Brain microvascular endothelial cell (primary cell): ENCODE measurements at regions not wholly inside any gene's neighbourhood (a gene's known extent, or its start where the extent isn't known, plus 50 kb on each side); places are given as distances from the start of the nearest gene placed in this dataset.
"Not testable (repeated sequence)": the region's sequence is repeated elsewhere in the genome, so short reads cannot be mapped to it uniquely, and the experiment has no call there.

ENCODE experiments used
- DNase-seq: peaks from one replicate; pipeline ENCODE4 v3.0.0-alpha.2; 2020
- H3K27ac ChIP-seq: fragments of 250-450 bp; sonication (Bioruptor Pico); 2 replicates; pipeline ENCODE4 v1.5.1; 2020; ENCODE audit warnings: mild to moderate bottlenecking, moderate library complexity
- H3K27me3 ChIP-seq: fragments of 250-450 bp; sonication (Bioruptor Pico); replicated peaks from 2 replicates; pipeline ENCODE4 v1.5.1; 2020; ENCODE audit warnings: mild to moderate bottlenecking
- H3K36me3 ChIP-seq: fragments of 250-450 bp; sonication (Bioruptor Pico); replicated peaks from 2 replicates; pipeline ENCODE4 v1.5.1; 2020; ENCODE audit warnings: mild to moderate bottlenecking
- H3K4me3 ChIP-seq: 2 replicates; pipeline ENCODE4 v1.5.1; 2011; ENCODE audit warnings: low read depth, mild to moderate bottlenecking, control low read depth, low read length, moderate library complexity
- CTCF ChIP-seq: IDR thresholded peaks from 2 replicates; pipeline ENCODE4 v1.5.1; 2011; ENCODE audit warnings: low read depth, mild to moderate bottlenecking, moderate library complexity, low read length, control low read depth, inconsistent platforms; ENCODE audit errors: missing control alignments
- in situ Hi-C: cut with HindIII; loops from 2 replicates; pipeline ENCODE4 v1.10.0; 2017; ENCODE audit warnings: low sequenced_read_pairs, low pct_ligation_motif_present

DNA sequence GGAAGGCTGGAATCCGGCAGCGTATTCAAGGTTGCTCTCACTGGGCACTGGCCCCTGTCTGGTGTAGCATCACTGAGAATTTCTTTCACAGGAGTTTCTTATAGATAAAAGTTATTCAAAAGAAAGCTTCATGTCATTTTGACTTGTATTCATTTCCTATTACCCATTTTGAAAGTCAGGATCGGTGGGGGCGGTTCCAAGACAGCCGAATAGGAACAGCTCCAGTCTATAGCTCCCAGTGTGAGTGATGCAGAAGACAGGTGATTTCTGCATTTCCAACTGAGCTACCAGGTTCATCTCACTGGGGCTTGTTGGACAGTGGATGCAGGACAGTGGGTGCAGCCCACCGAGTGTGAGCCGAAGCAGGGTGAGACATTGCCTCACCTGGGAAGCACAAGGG is 51.5 kb upstream of the CDC42EP3 start:
- in situ Hi-C loops, H3K27ac ChIP-seq, H3K36me3 ChIP-seq, DNase-seq, H3K4me3 ChIP-seq, H3K27me3 ChIP-seq: not testable (repeated sequence)

GRCh38 chr2:37730037-37730818 is 58.8 kb upstream of the CDC42EP3 start:
- Histone ChIP-seq H3K27ac (no peak overlapping the region), H3K4me3 (no peak overlapping the region), H3K27me3 (no peaks in the 10 kb centered on the region), H3K36me3 (no peaks in the 10 kb centered on the region)
- in situ Hi-C loops: no loop called here
- no peak for DNase-seq
- no peak for TF ChIP-seq CTCF

DNA sequence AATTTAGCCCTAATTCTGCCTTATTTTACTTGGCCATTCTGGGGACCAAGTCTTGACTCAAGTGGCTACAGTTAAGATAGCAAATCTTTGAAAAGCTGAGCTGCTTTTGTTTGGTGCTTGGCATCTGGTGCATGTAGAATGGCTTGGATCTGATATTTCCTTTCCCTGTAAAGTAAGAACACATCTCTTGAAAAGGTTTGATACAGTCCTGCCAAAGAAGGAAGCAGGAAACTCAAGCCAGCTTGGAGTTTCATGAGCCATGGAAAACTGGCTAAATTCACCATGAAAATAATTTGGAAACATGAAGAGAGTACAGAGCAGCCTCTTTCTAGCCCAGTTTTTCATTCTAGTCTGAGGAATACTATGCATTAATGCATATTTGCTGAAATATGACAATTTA is 61.0 kb upstream of the CDC42EP3 start:
- DNase-seq, H3K4me3 ChIP-seq, H3K27me3 ChIP-seq, H3K36me3 ChIP-seq, H3K27ac ChIP-seq, in situ Hi-C loops: not testable (repeated sequence)

- Histone ChIP-seq H3K27me3 (no peaks in the 10 kb centered on the region), H3K4me3 (no peak overlapping the region), H3K36me3 (no peaks in the 10 kb centered on the region), H3K27ac (no peak overlapping the region)
- in situ Hi-C loops: no loop called here
- DNase-seq: no peak
- no peak for TF ChIP-seq CTCF
Measured at GRCh38 chr2:37733251-37733650, 61.8 kb upstream of the CDC42EP3 start.

GRCh38 chr2:37733955-37734354 is 62.5 kb upstream of the CDC42EP3 start:
- H3K27me3 ChIP-seq, H3K27ac ChIP-seq, H3K4me3 ChIP-seq, H3K36me3 ChIP-seq, DNase-seq, in situ Hi-C loops: not testable (repeated sequence)

DNA sequence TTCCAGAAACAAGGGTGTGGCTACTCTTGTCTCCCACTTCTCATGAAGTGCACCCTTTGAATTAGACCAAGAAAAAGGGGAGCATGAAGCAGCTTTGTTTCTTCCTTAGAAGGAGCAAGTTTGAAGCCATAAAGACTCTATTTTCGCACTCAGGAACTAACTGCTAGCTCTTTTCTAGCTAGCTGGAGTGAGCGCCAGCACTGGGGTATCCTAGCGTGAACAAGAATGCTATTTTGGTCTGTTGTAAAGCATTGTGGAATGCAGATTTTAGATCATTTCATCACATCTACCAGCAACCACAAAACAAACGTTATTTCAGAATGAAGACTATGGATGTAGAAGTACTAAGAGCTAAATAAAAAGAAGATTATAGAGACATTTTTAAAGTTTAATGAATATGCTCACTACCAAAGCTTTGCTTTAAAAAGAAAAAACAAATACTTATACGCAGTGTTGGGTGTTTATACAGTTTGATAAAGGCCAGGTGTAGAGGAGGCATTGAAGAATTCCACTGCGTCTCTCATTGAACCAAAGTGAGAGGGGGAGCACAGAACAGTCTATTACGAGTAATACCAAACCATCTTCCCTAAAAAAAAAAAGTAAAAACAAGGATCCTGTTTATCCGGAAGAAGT is 63.6 kb upstream of the CDC42EP3 start:
- in situ Hi-C loops, H3K27me3 ChIP-seq, H3K4me3 ChIP-seq, H3K36me3 ChIP-seq: not testable (repeated sequence)
- peak overlapping the region; percentile 62 for H3K27ac ChIP-seq
- DNase-seq: peak; percentile 69

- peak; percentile 14 for DNase-seq
- H3K27me3 ChIP-seq, H3K36me3 ChIP-seq, in situ Hi-C loops, H3K4me3 ChIP-seq: not testable (repeated sequence)
- peak overlapping the region; percentile 50 for H3K27ac ChIP-seq
Measured at GRCh38 chr2:37735524-37735910, 64.1 kb upstream of the CDC42EP3 start.

DNA sequence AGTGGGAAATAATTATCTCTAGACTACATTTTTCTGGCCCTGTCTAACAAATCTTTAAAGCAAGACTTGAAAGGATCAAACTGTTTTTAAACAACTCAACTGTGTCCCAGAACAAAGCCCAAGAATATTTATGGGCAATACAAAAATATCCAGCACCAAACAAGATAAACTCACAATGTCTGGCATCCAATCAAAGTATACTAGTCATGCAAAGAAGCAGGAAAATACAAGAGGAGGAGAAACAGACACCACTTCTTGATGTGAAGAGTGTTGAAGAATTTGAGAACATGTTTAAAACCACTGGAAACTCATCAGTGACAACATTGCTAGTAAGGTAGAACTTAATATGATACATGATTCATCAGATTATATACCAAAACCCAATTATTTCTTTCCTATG is 66.1 kb upstream of the CDC42EP3 start:
- DNase-seq: no peak
- Histone ChIP-seq H3K4me3 (no peak overlapping the region), H3K27ac (no peak overlapping the region), H3K27me3 (no peaks in the 10 kb centered on the region), H3K36me3 (no peaks in the 10 kb centered on the region)
- no peak for TF ChIP-seq CTCF
- in situ Hi-C loops: no loop called here
